Stimulated activated naive CD8-positive, alpha-beta T cell treated with anti-CD3 and anti-CD28 coated beads, Interleukin-15, Interleukin-2, amounts not matched to agents 100 U/mL and 50 U/mL, for 24 hours (primary cell): ENCODE measurements at regions not wholly inside any gene's neighbourhood (a gene's known extent, or its start where the extent isn't known, plus 50 kb on each side); places are given as distances from the start of the nearest gene placed in this dataset.

Experiments used
- ATAC-seq: fragments of 150-1000 bp; cut with Tn5 transposase; one replicate; pipeline ENCODE4 v1.10.0; 2021
- DNase-seq: peaks from one replicate; pipeline ENCODE4 v3.0.0; 2021

GRCh38 chr2:18180912-18181311 lies 302.4 kb downstream of the KCNS3 start:
- no peak for DNase-seq
- ATAC-seq, result no peak

DNA sequence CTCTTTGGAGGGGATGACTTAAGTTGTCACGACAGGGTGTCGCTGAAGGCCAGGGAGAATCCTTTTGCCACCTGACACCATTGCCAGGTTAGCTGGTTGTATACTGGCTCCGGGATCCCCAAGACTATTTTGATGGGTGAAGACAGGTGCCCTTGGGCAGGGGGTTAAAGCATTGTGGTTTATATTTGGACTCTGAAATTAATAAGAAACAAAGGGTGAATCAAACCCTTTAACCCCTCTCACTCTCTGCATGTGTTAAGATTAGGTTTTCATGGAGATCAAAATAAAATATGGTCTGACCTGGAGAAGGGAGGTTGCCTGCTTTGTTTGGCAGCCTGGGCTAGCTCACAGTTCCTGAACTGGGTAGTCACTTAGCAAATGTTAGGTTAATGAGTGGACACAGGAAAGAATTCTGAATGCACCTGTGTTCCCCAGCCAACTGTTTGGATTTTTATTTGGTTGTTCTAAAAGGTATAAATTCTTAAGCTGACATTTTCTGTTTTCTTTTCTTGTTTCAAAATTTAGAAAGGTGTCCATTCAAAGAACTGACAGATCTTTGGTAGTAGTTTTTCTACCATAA lies 301.7 kb downstream of the KCNS3 start:
- ATAC-seq (no peak), DNase-seq (no peak)

DNA sequence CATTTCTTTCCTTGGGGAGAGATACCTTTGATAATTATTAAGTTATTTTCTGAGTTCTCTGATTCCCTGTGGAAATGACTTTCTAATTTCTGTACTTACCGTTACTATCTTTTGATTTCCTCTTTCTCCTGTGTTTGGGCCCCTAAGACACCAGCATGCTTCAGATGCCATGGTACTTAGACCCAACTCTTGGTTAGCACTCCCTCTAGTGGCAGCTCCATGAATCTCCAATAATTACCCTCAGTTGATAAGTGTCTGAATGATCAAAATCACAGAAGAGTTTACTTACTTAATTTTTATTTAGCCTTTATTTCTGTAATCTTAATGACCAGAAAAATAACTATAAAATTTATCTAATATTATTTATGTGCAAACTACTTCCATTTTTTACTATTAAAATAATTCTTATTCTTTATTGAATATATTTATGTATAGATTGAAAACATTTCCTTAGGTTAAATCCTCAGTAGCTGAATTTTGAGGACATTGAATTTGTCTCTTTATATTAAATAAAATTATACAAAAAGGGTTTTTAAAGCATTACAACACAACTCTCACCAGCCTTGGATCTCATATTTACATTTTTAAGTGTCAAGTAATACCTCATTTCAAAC lies 300.4 kb downstream of the KCNS3 start:
- DNase-seq, result peak; percentile 38
- ATAC-seq, result no peak

- ATAC-seq, result no peak
Observed at GRCh38 chr2:18176679-18177215, 298.3 kb downstream of the KCNS3 start.

DNA sequence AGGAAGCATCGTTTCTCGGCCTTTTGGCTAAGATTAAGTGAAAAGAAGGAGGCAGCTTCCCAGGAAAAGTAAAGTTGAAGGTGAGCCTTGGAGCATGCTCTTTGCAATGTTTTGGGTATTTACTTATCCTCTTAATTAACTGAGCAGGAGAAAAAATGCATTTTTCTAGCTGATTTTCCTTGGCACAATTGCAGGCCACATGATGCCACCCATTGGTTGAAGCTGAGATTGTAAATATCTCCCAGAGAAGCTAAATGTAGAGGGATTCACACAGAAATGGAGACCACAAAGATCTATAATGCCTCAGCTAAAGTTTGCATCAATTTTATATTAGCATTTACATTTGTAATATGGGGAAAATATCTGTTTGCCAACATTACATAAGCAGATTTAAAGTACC lies 294.1 kb downstream of the KCNS3 start:
- ATAC-seq (no peak), DNase-seq (no peak)

More at GRCh38 chr2:18176679-18177215, 298.3 kb downstream of the KCNS3 start:
- no peak for DNase-seq

GRCh38 chr2:18171191-18172139 lies 293.0 kb downstream of the KCNS3 start:
- no peak for DNase-seq
- no peak for ATAC-seq

DNA sequence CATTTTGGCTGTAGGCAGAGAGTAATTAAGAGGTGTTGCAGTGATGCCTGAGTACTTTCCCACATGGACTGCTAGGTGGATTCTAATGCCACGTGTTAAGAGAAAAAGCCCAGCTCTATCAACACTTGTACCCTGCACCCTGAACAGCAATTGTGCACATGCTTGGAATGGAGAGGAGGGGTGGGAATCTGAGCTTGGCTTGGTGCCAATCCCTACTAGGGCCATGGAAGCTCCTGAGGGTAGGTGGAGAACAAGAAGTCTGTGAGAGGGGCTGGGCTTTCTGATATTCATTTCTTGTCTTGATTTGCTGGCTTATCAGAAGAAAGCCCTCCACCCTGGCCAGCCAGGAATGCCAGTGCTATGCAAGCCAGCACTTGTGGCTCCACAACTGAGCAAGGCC lies 292.2 kb downstream of the KCNS3 start:
- ATAC-seq (no peak), DNase-seq (no peak)

DNA sequence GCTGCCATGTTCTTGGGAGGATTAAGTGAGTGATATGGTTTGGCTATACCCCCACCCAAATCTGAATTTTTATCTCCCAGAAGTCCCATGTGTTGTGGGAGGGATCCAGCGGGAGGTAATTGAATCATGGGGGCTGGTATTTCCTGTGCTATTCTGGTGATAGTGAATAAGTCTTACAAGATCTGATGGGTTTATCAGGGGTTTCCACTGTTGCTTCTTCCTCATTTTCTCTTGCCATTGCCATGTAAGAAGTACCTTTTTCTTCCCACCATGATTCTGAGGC lies 291.4 kb downstream of the KCNS3 start:
- ATAC-seq (no peak), DNase-seq (no peak)

GRCh38 chr2:18169121-18169892 lies 290.8 kb downstream of the KCNS3 start:
- DNase-seq (no peak), ATAC-seq (no peak)

DNA sequence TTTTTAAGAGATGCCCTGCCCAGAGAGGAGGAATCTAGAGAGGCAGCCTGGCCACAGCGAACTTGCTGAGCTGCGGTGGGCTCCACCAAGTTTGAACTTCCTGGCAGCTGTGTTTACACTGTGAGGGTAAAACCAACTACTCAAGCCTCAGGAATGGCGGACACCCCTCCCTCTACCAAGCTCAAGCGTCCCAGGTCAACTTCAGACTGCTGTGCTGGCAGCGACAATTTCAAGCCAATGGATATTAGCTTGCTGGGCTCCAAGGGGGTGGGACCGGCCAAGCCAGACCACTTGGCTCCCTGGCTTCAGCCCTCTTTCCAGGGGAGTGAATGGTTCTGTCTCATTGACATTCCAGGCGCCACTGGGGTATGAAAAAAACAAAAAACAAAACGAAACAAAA lies 289.4 kb downstream of the KCNS3 start:
- ATAC-seq (no peak), DNase-seq (no peak)

- no peak for DNase-seq
- ATAC-seq, result no peak
Observed at GRCh38 chr2:18161681-18162080, 283.2 kb downstream of the KCNS3 start.

DNA sequence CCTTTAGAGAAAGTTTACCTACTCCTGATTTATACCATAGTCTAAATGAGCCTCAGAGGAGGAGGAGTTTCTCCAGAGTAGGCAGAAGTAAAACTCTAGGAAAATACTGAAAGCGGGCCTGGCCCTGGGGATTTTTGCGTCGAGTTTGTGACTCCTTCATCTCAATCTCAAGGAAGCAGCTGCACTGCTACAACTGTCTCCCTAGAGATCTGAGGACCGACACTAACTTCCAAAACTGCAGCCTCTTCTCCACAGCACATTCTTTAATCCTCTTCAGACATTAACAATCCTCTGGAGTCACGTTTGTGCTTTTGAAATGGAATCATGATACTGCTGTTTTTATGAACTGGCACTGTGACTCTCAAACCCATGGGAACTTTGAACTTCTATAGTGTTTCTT lies 281.4 kb downstream of the KCNS3 start:
- no peak for DNase-seq
- no peak for ATAC-seq

DNA sequence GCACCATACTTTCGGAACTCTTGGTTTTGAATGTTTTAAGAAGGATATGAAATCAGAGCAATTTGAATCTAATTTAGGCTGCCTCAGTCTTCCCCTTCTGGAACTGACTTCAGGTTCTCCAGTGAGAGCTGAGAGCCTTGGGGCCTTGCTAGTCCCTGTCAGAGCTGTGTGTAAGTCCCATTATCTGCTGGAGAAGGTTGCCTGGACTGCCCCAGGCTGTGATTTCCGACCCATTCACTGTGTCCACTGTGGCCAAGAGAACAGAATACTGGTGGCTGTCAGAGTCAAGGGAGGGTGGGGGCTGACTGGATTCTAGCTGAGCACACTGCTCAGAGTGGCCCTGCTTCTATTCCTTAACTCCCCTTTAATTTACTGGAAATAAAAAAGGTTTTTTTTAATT lies 278.0 kb downstream of the KCNS3 start:
- DNase-seq (no peak), ATAC-seq (no peak)

DNA sequence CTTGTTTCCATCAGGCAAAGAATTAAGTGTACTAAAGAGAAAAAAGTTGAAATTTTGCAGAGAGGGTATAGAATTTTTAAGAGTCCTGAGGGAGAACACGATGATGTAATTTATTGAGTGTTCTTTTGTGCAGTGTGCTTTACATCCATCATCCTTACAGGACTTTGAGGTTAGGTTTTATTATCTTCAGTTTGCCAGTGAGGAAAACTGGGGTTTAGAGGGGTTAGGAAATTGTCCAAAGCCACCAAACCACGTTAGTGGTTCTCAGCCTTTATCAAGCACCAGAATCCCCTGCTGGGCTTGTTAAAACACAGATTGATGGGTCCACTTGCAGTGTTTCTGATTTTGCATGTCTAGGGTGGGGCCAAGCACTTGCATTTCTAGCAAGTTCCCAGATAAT lies 277.5 kb downstream of the KCNS3 start:
- ATAC-seq (no peak), DNase-seq (no peak)

DNA sequence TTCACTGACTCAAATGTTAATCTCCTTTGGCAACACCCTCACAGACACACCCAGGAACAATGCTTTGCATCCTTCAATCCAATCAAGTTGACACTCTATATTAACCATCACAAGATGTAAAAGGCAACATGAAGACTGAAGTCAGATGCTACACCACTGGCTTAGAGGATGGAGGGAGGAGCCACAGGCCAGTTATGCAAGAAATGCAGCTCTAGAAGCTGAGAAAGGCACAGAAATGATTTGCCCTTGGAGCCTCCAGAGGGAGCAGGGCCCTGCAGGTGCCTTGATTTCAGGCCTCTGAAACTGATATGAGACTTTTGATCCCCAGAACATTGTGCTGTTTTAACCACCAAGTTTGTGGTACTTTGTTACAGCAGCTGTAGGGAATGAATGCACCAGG lies 276.3 kb downstream of the KCNS3 start:
- DNase-seq, result no peak
- no peak for ATAC-seq

GRCh38 chr2:18154259-18154658 lies 275.8 kb downstream of the KCNS3 start:
- no peak for DNase-seq
- no peak for ATAC-seq

- ATAC-seq (no peak), DNase-seq (no peak)
Observed at GRCh38 chr2:18153741-18154140, 275.3 kb downstream of the KCNS3 start.

DNA sequence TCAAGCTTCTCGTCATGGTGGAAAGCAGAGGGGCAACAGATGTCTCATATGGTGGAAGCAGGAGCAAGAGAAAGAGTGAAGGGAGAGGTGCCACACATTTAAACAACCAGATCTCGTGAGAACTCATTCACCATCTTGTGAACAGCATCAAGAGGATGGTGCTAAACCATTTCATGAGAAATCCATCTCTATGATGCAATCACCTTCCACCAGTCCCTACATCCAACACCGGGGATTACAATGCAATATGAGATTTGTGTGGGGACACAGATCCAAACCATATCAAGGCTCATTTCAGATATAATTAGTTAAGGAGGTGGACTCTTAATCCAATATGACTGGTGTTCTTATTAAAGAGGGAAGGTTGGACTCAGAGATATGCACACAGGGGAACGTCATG lies 272.8 kb downstream of the KCNS3 start:
- DNase-seq (no peak), ATAC-seq (no peak)

- ATAC-seq, result no peak
Observed at GRCh38 chr2:18149660-18150246, 271.3 kb downstream of the KCNS3 start.

GRCh38 chr2:18136881-18137475 lies 258.5 kb downstream of the KCNS3 start:
- ATAC-seq (no peak), DNase-seq (no peak)

More at GRCh38 chr2:18149660-18150246, 271.3 kb downstream of the KCNS3 start:
- DNase-seq, result no peak

GRCh38 chr2:18133310-18133709 lies 254.8 kb downstream of the KCNS3 start:
- DNase-seq (no peak), ATAC-seq (no peak)

DNA sequence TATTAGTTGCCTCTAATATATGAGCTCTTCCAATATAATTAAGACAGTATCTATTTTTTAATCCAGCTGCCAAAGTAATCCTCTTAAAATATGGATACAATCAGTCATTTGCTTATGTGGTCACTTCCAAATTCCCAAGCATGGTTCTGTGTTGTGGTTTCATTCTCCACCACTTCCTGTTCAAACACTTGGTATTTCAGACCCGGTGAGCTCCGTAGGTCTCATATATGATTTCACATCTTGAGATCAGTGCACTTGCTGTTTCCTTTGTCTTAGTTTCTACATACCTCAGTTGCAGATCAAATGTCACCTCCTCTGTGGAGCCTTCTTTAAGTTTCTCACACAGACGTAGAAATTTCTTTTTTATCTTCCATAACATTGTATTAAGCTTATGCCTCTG lies 254.2 kb downstream of the KCNS3 start:
- DNase-seq, result no peak
- ATAC-seq, result no peak
